ENCODE measurements at regions not wholly inside any gene's neighbourhood (a gene's known extent, or its start where the extent isn't known, plus 50 kb on each side); places are given as distances from the start of the nearest gene placed in this dataset.

DNA sequence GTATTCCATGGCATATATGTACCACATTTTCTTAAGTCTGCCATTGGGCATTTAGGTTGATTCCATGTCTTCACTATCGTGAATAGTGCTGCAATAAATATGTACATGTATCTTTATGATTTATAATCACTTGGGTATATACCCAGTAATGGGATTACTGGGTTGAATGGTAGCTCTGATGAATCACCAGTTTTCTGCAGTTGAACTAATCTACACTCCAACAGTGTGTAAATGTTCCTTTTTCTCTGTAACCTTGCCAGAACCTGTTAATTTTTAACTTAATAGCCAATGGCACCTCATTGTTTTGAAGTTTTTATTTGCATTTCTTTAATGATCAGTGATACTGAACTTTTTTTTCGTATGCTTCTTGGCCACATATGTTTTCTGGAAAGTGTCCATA is 152.5 kb downstream of the CCNG2 start:
- no peak for DNase-seq (ENCODE audit: low spot score)
- Histone ChIP-seq H3K27me3 (ENCODE audit: control insufficient read depth in 1 of 2, insufficient read depth in 2 of 2, low read length in 2 of 2) (no peaks in the 10 kb centered on the region; a peak in 1 of 5 replicates), H3K36me3 (replicated peaks in 1 of 2; ENCODE audit: control insufficient read depth in 1 of 2, insufficient read depth in 2 of 2, low read length in 2 of 2) (no peaks in the 10 kb centered on the region), H3K27ac (ENCODE audit: extremely low read length, insufficient read depth, low read length) (no peak overlapping the region), H3K9ac (ENCODE audit: insufficient read depth, low read depth, low read length) (no peak overlapping the region), H3K4me3 (replicated peaks in 1 of 3; ENCODE audit: insufficient read depth in 1 of 3, low read depth in 2 of 3, low read length in 3 of 3) (no peak overlapping the region), H3K4me2 (ENCODE audit: low read depth, low read length) (no peak overlapping the region), H3K79me2 (ENCODE audit: insufficient read depth, low read length) (no peaks in the 10 kb centered on the region), H4K20me1 (ENCODE audit: insufficient read depth, low read length) (no peaks in the 10 kb centered on the region), H2AFZ (ENCODE audit: low read length) (no peak overlapping the region), H3K4me1 (ENCODE audit: insufficient read depth, low read length) (no peaks in the 10 kb centered on the region), H3K9me3 (ENCODE audit: low read length) (no peaks in the 10 kb centered on the region)
- ChIA-PET CTCF (ENCODE audit: low intra/inter-chr PET ratio, low total read pairs) (interaction anchor here (1.8 kb wide), 1 partner anchor 69 kb away, joined by 9 read pairs; no protein-coding TSS in a partner anchor), POLR2A (no interaction called here)
- no peak for ATAC-seq
- FAIRE-seq = no peak
- TF ChIP-seq SRSF9 (IDR thresholded peaks at IDR 0.05; ENCODE audit: borderline replicate concordance, insufficient read depth, low read depth, low read length, poor library complexity, severe bottlenecking) = no peak
- 4% methylated on average over 2 of the region's 2 CpGs for WGBS (ENCODE audit: low lambda C conversion rate)
- BruUV-seq (replicated peaks) = no TSS peak
- in situ Hi-C loops (cut with HindIII; ENCODE audit: extremely low pct_ligation_motif_present, low pct_unique_long_range_greater_than_20kb) (loop anchor here (5.0 kb wide), 1 partner anchor 67 kb away; no protein-coding TSS in a partner anchor), intact Hi-C loops (cut with micrococcal nuclease; ENCODE audit: unreplicated experiment) (loop anchor here (1.0 kb wide), 1 partner anchor 69 kb away; no protein-coding TSS in a partner anchor)

DNA sequence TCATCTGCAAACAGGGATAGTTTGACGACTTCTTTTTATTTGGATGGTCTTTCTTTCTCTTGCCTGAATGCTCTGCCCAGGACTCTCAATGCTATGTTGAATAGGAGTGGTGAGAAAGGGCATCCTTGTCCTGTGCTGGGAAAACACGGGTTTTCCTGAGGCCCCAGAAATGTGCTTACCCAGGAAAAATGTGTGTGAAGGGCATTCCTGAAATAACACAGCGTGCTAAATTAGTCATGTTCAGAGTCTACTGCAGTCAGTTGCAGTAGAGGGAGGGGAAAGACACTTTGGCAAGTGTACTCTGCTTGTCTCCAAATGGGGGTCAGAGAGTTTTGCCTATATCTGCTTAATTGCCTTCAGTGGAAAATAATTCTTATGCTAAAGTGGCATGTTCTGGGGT is 153.9 kb downstream of the CCNG2 start:
- no peaks in the 10 kb centered on the region for H3K79me2 ChIP-seq (ENCODE audit: insufficient read depth, low read length)
- FAIRE-seq = no peak
- no peak overlapping the region for H3K27ac ChIP-seq (ENCODE audit: extremely low read length, insufficient read depth, low read length)
- H3K4me2 ChIP-seq (ENCODE audit: low read depth, low read length) = no peak overlapping the region
- H4K20me1 ChIP-seq (ENCODE audit: insufficient read depth, low read length) = no peaks in the 10 kb centered on the region
- ChIA-PET CTCF (ENCODE audit: low intra/inter-chr PET ratio, low total read pairs) (no interaction called here), POLR2A (no interaction called here)
- H3K4me1 ChIP-seq (ENCODE audit: insufficient read depth, low read length) = no peaks in the 10 kb centered on the region
- H3K9ac ChIP-seq (ENCODE audit: insufficient read depth, low read depth, low read length) = no peak overlapping the region
- no peaks in the 10 kb centered on the region for H3K9me3 ChIP-seq (ENCODE audit: low read length)
- intact Hi-C loops (cut with micrococcal nuclease; ENCODE audit: unreplicated experiment) = no loop called here
- BruUV-seq (replicated peaks) = no TSS peak
- H3K27me3 ChIP-seq (ENCODE audit: control insufficient read depth in 1 of 2, insufficient read depth in 2 of 2, low read length in 2 of 2) = no peaks in the 10 kb centered on the region; a peak in 1 of 5 replicates
- no peak overlapping the region for H3K4me3 ChIP-seq (replicated peaks in 1 of 3; ENCODE audit: insufficient read depth in 1 of 3, low read depth in 2 of 3, low read length in 3 of 3)
- H2AFZ ChIP-seq (ENCODE audit: low read length) = no peak overlapping the region
- DNase-seq (ENCODE audit: low spot score) = no peak
- ATAC-seq = no peak
- H3K36me3 ChIP-seq (replicated peaks in 1 of 2; ENCODE audit: control insufficient read depth in 1 of 2, insufficient read depth in 2 of 2, low read length in 2 of 2) = no peaks in the 10 kb centered on the region
- WGBS (ENCODE audit: low lambda C conversion rate) = 5% methylated on average over 2 of the region's 3 CpGs
- in situ Hi-C loops (cut with HindIII; ENCODE audit: extremely low pct_ligation_motif_present, low pct_unique_long_range_greater_than_20kb) = no loop called here
- no peak for TF ChIP-seq SNAI1 (CRISPR knock-in tag; IDR thresholded peaks at IDR 0.05; ENCODE audit: borderline replicate concordance)
- TF ChIP-seq, protein P1, sequence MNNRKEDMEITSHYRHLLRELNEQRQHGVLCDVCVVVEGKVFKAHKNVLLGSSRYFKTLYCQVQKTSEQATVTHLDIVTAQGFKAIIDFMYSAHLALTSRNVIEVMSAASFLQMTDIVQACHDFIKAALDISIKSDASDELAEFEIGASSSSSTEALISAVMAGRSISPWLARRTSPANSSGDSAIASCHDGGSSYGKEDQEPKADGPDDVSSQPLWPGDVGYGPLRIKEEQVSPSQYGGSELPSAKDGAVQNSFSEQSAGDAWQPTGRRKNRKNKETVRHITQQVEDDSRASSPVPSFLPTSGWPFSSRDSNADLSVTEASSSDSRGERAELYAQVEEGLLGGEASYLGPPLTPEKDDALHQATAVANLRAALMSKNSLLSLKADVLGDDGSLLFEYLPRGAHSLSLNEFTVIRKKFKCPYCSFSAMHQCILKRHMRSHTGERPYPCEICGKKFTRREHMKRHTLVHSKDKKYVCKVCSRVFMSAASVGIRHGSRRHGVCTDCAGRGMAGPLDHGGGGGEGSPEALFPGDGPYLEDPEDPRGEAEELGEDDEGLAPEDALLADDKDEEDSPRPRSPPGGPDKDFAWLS (CRISPR knock-in tag; IDR thresholded peaks at IDR 0.05; ENCODE audit: borderline replicate concordance) = no peak
- TF ChIP-seq MXD4 (CRISPR knock-in tag; IDR thresholded peaks at IDR 0.05) = no peak
- no peak for TF ChIP-seq ESRRA (CRISPR knock-in tag; IDR thresholded peaks at IDR 0.05; ENCODE audit: low read depth)
- TF ChIP-seq NFE2L2 (IDR thresholded peaks at IDR 0.05; ENCODE audit: low read length) = no peak
- no peak for TF ChIP-seq SAP130 (CRISPR knock-in tag; IDR thresholded peaks at IDR 0.05; ENCODE audit: low read depth)
- no peak for TF ChIP-seq KMT2B (CRISPR knock-in tag; IDR thresholded peaks at IDR 0.05)
- TF ChIP-seq ZNF747 (CRISPR knock-in tag; IDR thresholded peaks at IDR 0.05; ENCODE audit: borderline replicate concordance) = no peak
- TF ChIP-seq, protein P2, sequence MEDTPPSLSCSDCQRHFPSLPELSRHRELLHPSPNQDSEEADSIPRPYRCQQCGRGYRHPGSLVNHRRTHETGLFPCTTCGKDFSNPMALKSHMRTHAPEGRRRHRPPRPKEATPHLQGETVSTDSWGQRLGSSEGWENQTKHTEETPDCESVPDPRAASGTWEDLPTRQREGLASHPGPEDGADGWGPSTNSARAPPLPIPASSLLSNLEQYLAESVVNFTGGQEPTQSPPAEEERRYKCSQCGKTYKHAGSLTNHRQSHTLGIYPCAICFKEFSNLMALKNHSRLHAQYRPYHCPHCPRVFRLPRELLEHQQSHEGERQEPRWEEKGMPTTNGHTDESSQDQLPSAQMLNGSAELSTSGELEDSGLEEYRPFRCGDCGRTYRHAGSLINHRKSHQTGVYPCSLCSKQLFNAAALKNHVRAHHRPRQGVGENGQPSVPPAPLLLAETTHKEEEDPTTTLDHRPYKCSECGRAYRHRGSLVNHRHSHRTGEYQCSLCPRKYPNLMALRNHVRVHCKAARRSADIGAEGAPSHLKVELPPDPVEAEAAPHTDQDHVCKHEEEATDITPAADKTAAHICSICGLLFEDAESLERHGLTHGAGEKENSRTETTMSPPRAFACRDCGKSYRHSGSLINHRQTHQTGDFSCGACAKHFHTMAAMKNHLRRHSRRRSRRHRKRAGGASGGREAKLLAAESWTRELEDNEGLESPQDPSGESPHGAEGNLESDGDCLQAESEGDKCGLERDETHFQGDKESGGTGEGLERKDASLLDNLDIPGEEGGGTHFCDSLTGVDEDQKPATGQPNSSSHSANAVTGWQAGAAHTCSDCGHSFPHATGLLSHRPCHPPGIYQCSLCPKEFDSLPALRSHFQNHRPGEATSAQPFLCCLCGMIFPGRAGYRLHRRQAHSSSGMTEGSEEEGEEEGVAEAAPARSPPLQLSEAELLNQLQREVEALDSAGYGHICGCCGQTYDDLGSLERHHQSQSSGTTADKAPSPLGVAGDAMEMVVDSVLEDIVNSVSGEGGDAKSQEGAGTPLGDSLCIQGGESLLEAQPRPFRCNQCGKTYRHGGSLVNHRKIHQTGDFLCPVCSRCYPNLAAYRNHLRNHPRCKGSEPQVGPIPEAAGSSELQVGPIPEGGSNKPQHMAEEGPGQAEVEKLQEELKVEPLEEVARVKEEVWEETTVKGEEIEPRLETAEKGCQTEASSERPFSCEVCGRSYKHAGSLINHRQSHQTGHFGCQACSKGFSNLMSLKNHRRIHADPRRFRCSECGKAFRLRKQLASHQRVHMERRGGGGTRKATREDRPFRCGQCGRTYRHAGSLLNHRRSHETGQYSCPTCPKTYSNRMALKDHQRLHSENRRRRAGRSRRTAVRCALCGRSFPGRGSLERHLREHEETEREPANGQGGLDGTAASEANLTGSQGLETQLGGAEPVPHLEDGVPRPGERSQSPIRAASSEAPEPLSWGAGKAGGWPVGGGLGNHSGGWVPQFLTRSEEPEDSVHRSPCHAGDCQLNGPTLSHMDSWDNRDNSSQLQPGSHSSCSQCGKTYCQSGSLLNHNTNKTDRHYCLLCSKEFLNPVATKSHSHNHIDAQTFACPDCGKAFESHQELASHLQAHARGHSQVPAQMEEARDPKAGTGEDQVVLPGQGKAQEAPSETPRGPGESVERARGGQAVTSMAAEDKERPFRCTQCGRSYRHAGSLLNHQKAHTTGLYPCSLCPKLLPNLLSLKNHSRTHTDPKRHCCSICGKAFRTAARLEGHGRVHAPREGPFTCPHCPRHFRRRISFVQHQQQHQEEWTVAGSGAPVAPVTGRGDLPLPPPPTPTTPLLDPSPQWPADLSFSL (CRISPR knock-in tag; IDR thresholded peaks at IDR 0.05) = no peak
- no peak for TF ChIP-seq MEF2D (CRISPR knock-in tag; IDR thresholded peaks at IDR 0.05)

Data from HepG2 (cell line).